IMR-90 (cell line): ENCODE measurements at regions not wholly inside any gene's neighbourhood (a gene's known extent, or its start where the extent isn't known, plus 50 kb on each side); places are given as distances from the start of the nearest gene placed in this dataset.

Source experiments
- ATAC-seq: fragments of 200-7000 bp; cut with Tn5 transposase; 2 replicates; pipeline ENCODE4 v1.9.1; 2020; ENCODE audit warnings: low read depth, mild to moderate bottlenecking, moderate library complexity
- BruUV-seq: library from RNA; stranded (reverse); fragments of 400-500 nt; replicated peaks from 2 replicates; lab custom pipeline; 2021; lab: Mats Ljungman, UMichigan
- CTCF ChIA-PET: fragments of 300-600 bp; formaldehyde crosslinking; extraction: SDS; loops from one replicate; lab custom pipeline; 2021; ENCODE audit warnings: antibody characterized with exemption; lab: Yijun Ruan, JAX
- POLR2A ChIA-PET: fragments of 300-600 bp; sonication (Branson Sonifier 250); formaldehyde crosslinking; loops from one replicate; lab custom pipeline; 2022; ENCODE audit warnings: antibody characterized with exemption; ENCODE audit not compliant: unreplicated experiment; lab: Charles Lee
- DNase-seq: peaks from one replicate; pipeline ENCODE4 v3.0.0; 2013
- H2AFZ ChIP-seq: replicated peaks from 2 replicates; pipeline ENCODE3; 2013; ENCODE audit warnings: low read length, mild to moderate bottlenecking; ENCODE audit not compliant: poor library complexity
- H2AK5ac ChIP-seq: 2 replicates; pipeline ENCODE4 v1.6.1; 2013; ENCODE audit warnings: low read depth, low read length, inconsistent platforms
- H2AK9ac ChIP-seq: replicated peaks from 2 replicates; pipeline ENCODE3; 2013; ENCODE audit warnings: mild to moderate bottlenecking, low read depth, low read length, moderate library complexity; ENCODE audit not compliant: poor library complexity
- H2BK120ac ChIP-seq: 2 replicates; pipeline ENCODE4 v1.6.1; 2013; ENCODE audit warnings: low read depth, low read length, inconsistent platforms
- H2BK15ac ChIP-seq: 3 replicates; pipeline ENCODE4 v1.6.1; 2013; ENCODE audit warnings: low read depth, low read length, inconsistent platforms
- H2BK20ac ChIP-seq: 2 replicates; pipeline ENCODE4 v1.6.1; 2013; ENCODE audit warnings: low read depth, mild to moderate bottlenecking, inconsistent platforms, low read length, moderate library complexity
- H2BK5ac ChIP-seq: 2 replicates; pipeline ENCODE4 v1.6.1; 2013; ENCODE audit warnings: mild to moderate bottlenecking, low read depth, low read length, inconsistent platforms; ENCODE audit not compliant: poor library complexity, severe bottlenecking
- H3K14ac ChIP-seq: replicated peaks from 2 replicates; pipeline ENCODE4 v1.6.1; 2013; ENCODE audit warnings: low read depth, low read length, inconsistent platforms
- H3K18ac ChIP-seq: 2 replicates; pipeline ENCODE4 v1.6.1; 2013; ENCODE audit warnings: low read depth, low read length, control low read depth
- H3K23ac ChIP-seq: 2 replicates; pipeline ENCODE4 v1.6.1; 2013; ENCODE audit warnings: low read depth, low read length, inconsistent platforms
- H3K27ac ChIP-seq: 2 replicates; pipeline ENCODE4 v1.5.1; 2013; ENCODE audit warnings: mild to moderate bottlenecking, control low read depth, low read length; ENCODE audit not compliant: insufficient read depth
- H3K27me3 ChIP-seq: 2 replicates; pipeline ENCODE4 v1.6.1; 2013; ENCODE audit warnings: low read length; ENCODE audit not compliant: control insufficient read depth, insufficient read depth
- H3K36me3 ChIP-seq: 2 replicates; pipeline ENCODE4 v1.6.1; 2013; ENCODE audit warnings: low read length, mixed read lengths; ENCODE audit not compliant: control insufficient read depth, insufficient read depth
- H3K4ac ChIP-seq: 2 replicates; pipeline ENCODE4 v1.6.1; 2013; ENCODE audit warnings: low read depth, low read length, inconsistent platforms
- H3K4me1 ChIP-seq: 2 replicates; pipeline ENCODE4 v1.6.1; 2013; ENCODE audit warnings: low read length, mixed read lengths; ENCODE audit not compliant: control insufficient read depth, insufficient read depth
- H3K4me2 ChIP-seq: 2 replicates; pipeline ENCODE4 v1.6.1; 2013; ENCODE audit warnings: low read depth, mild to moderate bottlenecking, control low read depth, low read length, moderate library complexity
- H3K4me3 ChIP-seq: 2 replicates; pipeline ENCODE4 v1.5.1; 2013; ENCODE audit warnings: low read depth, mild to moderate bottlenecking, control low read depth, low read length, moderate library complexity; ENCODE audit not compliant: insufficient read depth
- H3K56ac ChIP-seq: 2 replicates; pipeline ENCODE4 v1.6.1; 2013; ENCODE audit warnings: low read length, inconsistent platforms; ENCODE audit not compliant: insufficient read depth; ENCODE audit errors: extremely low read depth
- H3K79me1 ChIP-seq, 2 experiments: 2 replicates each; pipeline ENCODE4 v1.6.1; 2013; ENCODE audit warnings: low read length in 2 of 2, inconsistent platforms in 1 of 2, low read depth in 1 of 2
- H3K9ac ChIP-seq: 2 replicates; pipeline ENCODE4 v1.6.1; 2013; ENCODE audit warnings: low read depth, low read length, control low read depth
- H3K9me1 ChIP-seq: 2 replicates; pipeline ENCODE4 v1.6.1; 2013; ENCODE audit warnings: low read length, inconsistent platforms; ENCODE audit not compliant: insufficient read depth
- H3K9me3 ChIP-seq: 2 replicates; pipeline ENCODE4 v1.6.1; 2013; ENCODE audit warnings: low read length; ENCODE audit not compliant: control insufficient read depth, insufficient read depth
- H4K20me1 ChIP-seq: 2 replicates; pipeline ENCODE4 v1.6.1; 2013; ENCODE audit warnings: low read length, inconsistent platforms; ENCODE audit not compliant: insufficient read depth
- H4K5ac ChIP-seq: 2 replicates; pipeline ENCODE4 v1.6.1; 2013; ENCODE audit warnings: mild to moderate bottlenecking, low read depth, low read length, control low read depth
- H4K8ac ChIP-seq, 2 experiments: 2 replicates each; pipeline ENCODE4 v1.6.1; 2013; ENCODE audit warnings: low read depth in 2 of 2, low read length in 2 of 2, control low read depth in 1 of 2, inconsistent platforms in 1 of 2
- H4K91ac ChIP-seq: 2 replicates; pipeline ENCODE4 v1.6.1; 2013; ENCODE audit warnings: low read depth, low read length, inconsistent platforms; ENCODE audit not compliant: insufficient read depth
- BHLHE40 ChIP-seq: fragments of 150-350 bp; IDR thresholded peaks from 2 replicates; pipeline ENCODE4 v1.6.1; 2016; ENCODE audit warnings: mild to moderate bottlenecking, low read depth, low read length
- MAZ ChIP-seq: IDR thresholded peaks from 2 replicates; pipeline ENCODE4 v1.6.1; 2012; ENCODE audit warnings: low read depth, mild to moderate bottlenecking, low read length, improper control_type of control experiment, moderate library complexity, borderline replicate concordance
- SMC3 ChIP-seq: fragments of 150-350 bp; IDR thresholded peaks from 2 replicates; pipeline ENCODE4 v1.6.1; 2016; ENCODE audit warnings: low read depth, mild to moderate bottlenecking, antibody characterized with exemption, low read length, moderate library complexity
- WGBS, 2 experiments: methylation state at CpG; one replicate each; pipeline versions ENCODE4 v1.1.5 to v1.1.7; 2013; ENCODE audit warnings: missing lambda C conversion rate in 2 of 2; ENCODE audit not compliant: insufficient read length in 1 of 2; ENCODE audit errors: extremely low coverage in 2 of 2; 5-methylcytosine and 5-hydroxymethylcytosine counted together
- dilution Hi-C: fragments of 300-500 bp; cut with HindIII; formaldehyde crosslinking; loops from one replicate; pipeline ENCODE4 v1.14.3; 2018; ENCODE audit warnings: low sequenced_read_pairs; ENCODE audit not compliant: unreplicated experiment
- in situ Hi-C: fragments of 300-500 bp; cut with MboI; formaldehyde crosslinking; loops from 3 replicates; pipeline ENCODE4 v1.14.3; 2019; ENCODE audit warnings: low sequenced_read_pairs, inconsistent platforms, mixed read lengths
- intact Hi-C: fragments of 100-400 bp; cut with micrococcal nuclease; formaldehyde crosslinking; loops from 2 replicates; pipeline ENCODE4 v1.10.0; 2022
- TF ChIP-seq, protein P1 (sequence below): conservative IDR thresholded peaks from 2 replicates; pipeline ENCODE4 v1.5.1; 2012; ENCODE audit warnings: mild to moderate bottlenecking, low read depth, low read length, improper control_type of control experiment

DNA sequence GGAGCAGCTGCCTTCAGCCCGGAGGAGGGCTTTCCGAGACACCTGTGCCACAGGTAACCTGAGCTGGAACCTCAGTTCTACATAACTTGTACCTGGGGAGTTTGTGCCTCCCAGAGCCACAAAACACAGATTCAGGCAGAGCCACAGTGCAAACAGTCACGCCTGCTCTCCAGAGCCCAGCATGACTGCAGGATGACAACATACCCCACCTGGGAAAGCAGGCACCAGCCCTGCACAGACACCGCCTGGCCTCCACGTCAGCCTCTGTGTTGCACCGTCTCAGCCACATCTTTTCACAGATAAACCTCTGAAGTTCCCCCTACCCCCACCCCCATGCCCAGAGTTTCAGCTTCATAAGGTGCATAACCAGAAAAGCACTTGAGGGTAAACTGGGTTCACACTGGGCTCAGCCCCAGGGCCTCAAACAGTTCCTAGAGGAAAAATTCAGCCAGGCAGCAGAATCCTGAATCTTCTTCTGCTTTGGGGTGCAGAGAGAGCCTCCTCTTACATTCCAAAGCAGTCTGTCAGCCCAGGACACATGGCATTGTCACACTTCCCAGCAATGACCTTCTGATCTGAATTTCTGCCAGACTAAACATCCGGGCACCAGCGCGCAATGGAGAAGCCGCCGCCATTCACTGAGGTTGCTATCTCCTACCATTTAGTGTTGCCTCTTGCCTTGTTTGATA, 229.5 kb downstream of the TOMM20 start:
- Histone ChIP-seq H2AFZ (peak overlapping the region; percentile 69), H3K36me3 (no peaks in the 10 kb centered on the region), H3K9ac (no peak overlapping the region), H3K27me3 (no peaks in the 10 kb centered on the region), H2BK5ac (peak overlapping the region; percentile 37), H3K14ac (peak overlapping the region; percentile 42), H3K23ac (no peak overlapping the region), H3K4me2 (0 out of 2 replicates have a peak overlapping the region, but pooled peaks have one; percentile 9), H3K4me1 (peaks cover 13% of the 10 kb centered on the region), H4K5ac (peak overlapping the region; percentile 33), H2AK5ac (peak overlapping the region; percentile 91), H3K79me1 (no peaks in the 10 kb centered on the region), H2AK9ac (peak overlapping the region; percentile 70), H3K27ac (peak overlapping the region; percentile 12; the same call in 1 of the 2 replicates), H3K9me3 (no peaks in the 10 kb centered on the region), H4K20me1 (no peaks in the 10 kb centered on the region), H2BK120ac (peak overlapping the region; percentile 76), H3K9me1 (peaks cover 11% of the 10 kb centered on the region), H2BK15ac (peak overlapping the region; percentile 90; the same call in 2 of the 3 replicates), H3K4ac (peak overlapping the region; percentile 86), H4K91ac (peak overlapping the region; percentile 77), H3K18ac (peak overlapping the region; percentile 84), H3K4me3 (no peak overlapping the region), H3K56ac (no peak overlapping the region), H4K8ac (peak overlapping the region; percentile 9 to 84; a peak in 3 of 4 replicates), H2BK20ac (peak overlapping the region; percentile 90)
- ATAC-seq (peak; percentile 82), DNase-seq (peak; percentile 72)
- CTCF ChIA-PET: interaction anchor here (0.6 kb wide), 2 partner anchors 187 to 375 kb away, joined by 5 to 6 read pairs; no protein-coding TSS in a partner anchor
- TF ChIP-seq SMC3 (peak; percentile 13; the same call in 1 of the 2 replicates), MAZ (0 out of 2 replicates have a peak, but pooled peaks have one; percentile 35), BHLHE40 (peak; percentile 42; the same call in 1 of the 2 replicates)
- TF ChIP-seq, protein P1, sequence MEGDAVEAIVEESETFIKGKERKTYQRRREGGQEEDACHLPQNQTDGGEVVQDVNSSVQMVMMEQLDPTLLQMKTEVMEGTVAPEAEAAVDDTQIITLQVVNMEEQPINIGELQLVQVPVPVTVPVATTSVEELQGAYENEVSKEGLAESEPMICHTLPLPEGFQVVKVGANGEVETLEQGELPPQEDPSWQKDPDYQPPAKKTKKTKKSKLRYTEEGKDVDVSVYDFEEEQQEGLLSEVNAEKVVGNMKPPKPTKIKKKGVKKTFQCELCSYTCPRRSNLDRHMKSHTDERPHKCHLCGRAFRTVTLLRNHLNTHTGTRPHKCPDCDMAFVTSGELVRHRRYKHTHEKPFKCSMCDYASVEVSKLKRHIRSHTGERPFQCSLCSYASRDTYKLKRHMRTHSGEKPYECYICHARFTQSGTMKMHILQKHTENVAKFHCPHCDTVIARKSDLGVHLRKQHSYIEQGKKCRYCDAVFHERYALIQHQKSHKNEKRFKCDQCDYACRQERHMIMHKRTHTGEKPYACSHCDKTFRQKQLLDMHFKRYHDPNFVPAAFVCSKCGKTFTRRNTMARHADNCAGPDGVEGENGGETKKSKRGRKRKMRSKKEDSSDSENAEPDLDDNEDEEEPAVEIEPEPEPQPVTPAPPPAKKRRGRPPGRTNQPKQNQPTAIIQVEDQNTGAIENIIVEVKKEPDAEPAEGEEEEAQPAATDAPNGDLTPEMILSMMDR: no peak
- intact Hi-C loops (no loop called here), dilution Hi-C loops (no loop called here), in situ Hi-C loops (no loop called here)
- POLR2A ChIA-PET: interaction anchor here (0.5 kb wide), 1 partner anchor 175 kb away, joined by 3 read pairs; no protein-coding TSS in a partner anchor
- BruUV-seq: no TSS peak
- 73% methylated on average over 4 of the region's 11 CpGs; no CpG with 5 or more reads in 1 of the 2 experiments for WGBS, 2 experiments
